Fibroblast of villous mesenchyme (primary cell): ENCODE measurements at regions not wholly inside any gene's neighbourhood (a gene's known extent, or its start where the extent isn't known, plus 50 kb on each side); places are given as distances from the start of the nearest gene placed in this dataset.

ENCODE experiments used
- DNase-seq: peaks from one replicate; pipeline ENCODE4 v3.0.0-alpha.2; 2010; ENCODE audit warnings: low read depth
- H3K4me3 ChIP-seq: 2 replicates; pipeline ENCODE4 v1.5.1; 2011; ENCODE audit warnings: low read depth, mild to moderate bottlenecking, low read length
- CTCF ChIP-seq: IDR thresholded peaks from 2 replicates; pipeline ENCODE4 v1.5.1; 2012; ENCODE audit warnings: low read depth, mild to moderate bottlenecking, low read length; ENCODE audit not compliant: insufficient read depth

DNA sequence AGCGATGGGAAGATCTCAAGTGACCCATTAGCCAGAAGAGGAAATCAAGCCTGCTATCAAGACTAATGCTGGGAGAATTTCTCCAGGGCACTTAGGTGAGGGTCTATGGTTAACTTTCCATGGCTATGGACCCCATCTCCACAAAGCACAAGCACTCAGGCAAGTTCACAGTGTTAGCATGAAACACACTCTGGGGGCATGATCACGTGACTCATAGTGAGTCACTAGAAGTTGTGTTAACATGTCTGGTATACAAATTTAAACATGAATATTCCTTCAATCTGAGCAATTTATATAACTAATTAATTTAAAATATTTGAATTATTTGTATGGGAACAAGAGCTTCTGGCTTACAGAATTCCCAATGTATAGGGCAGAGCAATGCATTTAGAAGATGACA, 131.8 kb downstream of the FAM204A start:
- TF ChIP-seq CTCF = no peak
- no peak for DNase-seq

DNA sequence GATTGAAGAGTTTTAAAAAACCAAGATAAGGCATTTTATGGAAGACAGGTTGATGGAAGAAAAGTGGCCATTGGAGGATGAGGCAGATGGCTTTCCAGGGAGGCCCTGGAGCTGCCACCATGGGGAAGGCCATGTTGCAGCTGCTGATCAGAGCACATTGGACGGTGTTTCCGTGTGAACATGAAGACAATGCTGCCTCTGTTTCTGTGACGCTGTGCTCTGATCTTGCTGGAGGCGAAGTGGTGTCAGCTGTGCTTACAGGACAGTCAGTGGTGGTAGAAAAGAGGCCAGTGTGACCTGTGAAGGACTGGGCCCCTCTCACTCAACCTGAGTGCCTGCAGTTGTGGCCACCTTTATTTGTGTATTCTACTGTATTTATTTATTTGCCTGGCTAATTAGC, 132.9 kb downstream of the FAM204A start:
- TF ChIP-seq CTCF = no peak
- no peak for DNase-seq
- H3K4me3 ChIP-seq = no peak overlapping the region

More for the DNA sequence above, 131.8 kb downstream of the FAM204A start:
- no peak overlapping the region for H3K4me3 ChIP-seq

GRCh38 chr10:118207470-118208007, 134.6 kb downstream of the FAM204A start:
- TF ChIP-seq CTCF = no peak
- DNase-seq = no peak
- H3K4me3 ChIP-seq = no peak overlapping the region

DNA sequence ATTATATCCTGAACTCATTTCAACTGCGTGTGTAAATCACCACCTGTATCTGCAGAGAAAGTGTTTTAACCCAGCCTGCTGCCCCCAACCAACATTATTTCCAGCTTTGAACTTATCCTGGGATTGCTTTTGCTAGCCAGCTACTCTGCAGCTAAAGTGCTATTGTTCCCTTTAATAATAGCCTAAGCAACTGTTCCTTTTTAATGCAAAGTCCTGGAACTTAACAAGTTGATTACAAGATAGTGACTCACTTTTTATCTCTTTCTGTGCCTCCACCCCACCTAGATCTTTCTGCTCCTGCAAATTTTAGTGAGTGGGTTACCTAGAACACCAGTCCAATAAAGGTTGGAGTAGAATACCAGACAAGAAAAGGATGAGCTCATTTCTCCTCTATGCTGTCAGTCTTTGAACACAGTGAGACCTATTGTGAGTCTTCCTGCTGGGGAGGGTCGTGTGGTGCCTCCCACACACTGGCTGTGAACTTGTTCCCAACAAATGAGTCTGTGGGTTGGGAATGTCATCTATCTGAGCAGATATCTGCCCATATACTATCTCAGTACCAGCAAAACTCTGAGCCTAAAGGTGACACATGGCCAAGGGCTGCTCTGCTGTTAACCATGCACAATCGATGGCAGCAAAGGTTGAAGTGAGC, 137.7 kb downstream of the FAM204A start:
- no peak for TF ChIP-seq CTCF
- no peak for DNase-seq
- no peak overlapping the region for H3K4me3 ChIP-seq

GRCh38 chr10:118203461-118203860, 138.7 kb downstream of the FAM204A start:
- TF ChIP-seq CTCF = no peak
- DNase-seq = no peak
- H3K4me3 ChIP-seq = no peak overlapping the region

DNA sequence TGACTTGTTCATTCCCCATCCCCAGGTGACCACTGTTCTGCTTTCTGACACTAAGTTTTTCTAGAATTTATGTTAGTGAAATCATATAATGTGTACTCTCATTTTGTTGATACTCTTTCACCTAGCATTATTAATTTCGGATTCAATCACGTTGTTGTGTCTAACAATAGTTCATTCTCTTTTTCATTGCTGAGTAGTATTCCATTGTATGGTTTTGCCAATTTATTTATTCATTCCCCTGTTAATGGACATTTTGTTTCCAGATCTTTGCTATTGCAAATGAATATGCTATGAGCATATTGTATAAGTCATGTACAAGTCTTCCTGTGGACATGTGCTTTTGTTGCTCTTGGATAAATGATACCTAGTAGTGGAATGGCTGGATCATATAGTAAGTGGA, 146.4 kb downstream of the FAM204A start:
- no peak for DNase-seq
- H3K4me3 ChIP-seq = no peak overlapping the region
- no peak for TF ChIP-seq CTCF

DNA sequence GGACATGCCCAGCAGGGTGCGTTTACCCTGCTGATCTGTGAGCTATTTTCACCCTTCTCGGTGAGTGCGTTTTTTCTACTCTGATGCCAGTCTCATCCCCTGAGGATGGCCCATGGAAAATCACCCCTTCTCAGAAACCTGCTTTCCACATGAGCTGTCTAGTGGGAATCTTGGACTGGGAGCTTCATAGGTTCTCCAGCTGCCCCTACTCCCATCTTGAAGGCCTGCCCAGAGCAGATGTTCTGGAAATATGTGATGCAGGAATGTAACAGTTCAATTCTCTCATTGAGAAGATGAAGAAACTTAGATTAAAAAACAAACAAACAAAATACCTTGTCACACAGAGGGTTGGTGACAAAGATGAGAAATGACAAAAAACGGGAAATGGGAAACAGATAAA, 146.9 kb upstream of the RAB11FIP2 start:
- no peak for TF ChIP-seq CTCF
- DNase-seq = no peak
- no peak overlapping the region for H3K4me3 ChIP-seq
